Myocyte (in vitro differentiated cells): ENCODE measurements at regions not wholly inside any gene's neighbourhood (a gene's known extent, or its start where the extent isn't known, plus 50 kb on each side); places are given as distances from the start of the nearest gene placed in this dataset.

ENCODE experiments used
- DNase-seq: peaks from one replicate; pipeline ENCODE4 v3.0.0-alpha.2; 2012; ENCODE audit warnings: low read depth

- DNase-seq = no peak
Observed at GRCh38 chr17:27991462-27991993, 50.9 kb upstream of the NLK start.
